GM19238 (cell line): ENCODE measurements at regions not wholly inside any gene's neighbourhood (a gene's known extent, or its start where the extent isn't known, plus 50 kb on each side); places are given as distances from the start of the nearest gene placed in this dataset.
"Not testable (repeated sequence)": the region's sequence is repeated elsewhere in the genome, so short reads cannot be mapped to it uniquely, and the experiment has no call there.

ENCODE experiments used
- DNase-seq: peaks from one replicate; pipeline ENCODE4 v3.0.0; 2011; ENCODE audit warnings: low spot score; ENCODE audit not compliant: insufficient read length

DNA sequence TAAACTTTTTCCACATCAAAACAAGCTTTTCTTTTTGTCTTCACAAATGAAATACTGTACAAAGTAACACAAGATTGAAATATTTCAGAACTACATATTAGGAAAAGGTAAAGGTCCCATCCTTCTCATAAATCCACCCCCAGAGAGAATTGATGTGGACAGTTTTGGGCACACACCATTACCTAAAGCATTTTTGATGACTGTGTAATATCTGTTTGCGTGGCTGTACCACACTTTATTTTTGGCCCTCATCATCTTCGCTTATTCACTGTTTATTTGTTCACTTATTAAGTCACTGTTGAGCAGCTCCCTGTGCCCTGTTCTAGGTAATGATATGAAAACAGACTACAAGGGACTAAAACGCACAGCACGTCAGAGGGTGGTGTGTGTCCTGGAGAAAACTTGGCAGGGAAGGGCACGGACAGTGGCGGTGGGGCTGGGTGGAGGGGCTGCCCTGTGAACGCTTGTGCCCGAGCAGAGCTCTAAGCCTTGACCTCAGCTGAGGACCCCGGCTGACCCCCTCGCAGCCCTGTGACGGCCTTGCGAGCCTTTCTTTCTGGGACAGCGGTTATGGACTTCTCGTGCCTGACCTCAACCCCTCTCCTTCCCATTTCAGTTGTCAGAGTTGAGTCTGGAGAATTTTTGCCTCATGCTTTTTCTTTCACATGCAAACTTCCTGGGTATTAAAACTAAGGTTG is 241.3 kb downstream of the EMX2 start:
- no peak for DNase-seq

DNA sequence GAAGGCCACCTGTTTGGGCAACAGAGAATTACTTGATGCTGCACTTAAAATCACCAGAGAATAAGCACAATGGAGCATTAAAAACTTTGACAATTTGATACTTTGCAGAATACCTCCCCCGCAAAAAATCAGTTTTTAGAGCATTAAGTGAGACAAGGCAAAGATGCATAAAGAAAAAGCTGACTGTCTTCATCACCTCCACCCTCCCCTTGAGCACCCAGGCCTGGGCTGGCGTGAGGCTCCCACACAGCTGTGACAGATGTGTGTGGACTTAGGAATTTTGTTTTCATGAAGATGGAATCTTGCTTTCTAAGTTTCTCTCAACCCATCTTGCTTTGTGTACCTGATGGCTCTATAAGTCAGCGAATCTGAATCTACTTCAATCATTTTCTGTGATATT is 242.2 kb downstream of the EMX2 start:
- no peak for DNase-seq

DNA sequence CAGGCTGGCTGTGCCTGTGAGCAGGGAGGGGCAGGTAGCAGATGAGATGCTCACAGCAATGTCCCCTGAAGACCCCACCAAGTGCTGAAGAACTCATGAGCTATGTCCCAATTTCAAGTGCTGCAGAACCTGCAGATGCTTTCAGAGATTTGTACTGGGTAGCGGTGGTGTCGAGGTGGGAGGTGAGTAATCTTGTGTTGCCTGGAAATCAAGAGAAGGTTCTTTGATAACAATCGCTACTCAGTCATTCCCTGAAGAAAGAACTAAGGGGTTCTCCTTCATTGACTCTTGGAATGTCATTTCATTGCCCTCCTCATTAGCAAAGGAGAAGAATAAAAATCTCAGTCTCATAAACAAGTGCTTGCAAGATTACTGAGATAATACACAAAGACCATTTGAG is 246.4 kb downstream of the EMX2 start:
- DNase-seq = no peak

DNA sequence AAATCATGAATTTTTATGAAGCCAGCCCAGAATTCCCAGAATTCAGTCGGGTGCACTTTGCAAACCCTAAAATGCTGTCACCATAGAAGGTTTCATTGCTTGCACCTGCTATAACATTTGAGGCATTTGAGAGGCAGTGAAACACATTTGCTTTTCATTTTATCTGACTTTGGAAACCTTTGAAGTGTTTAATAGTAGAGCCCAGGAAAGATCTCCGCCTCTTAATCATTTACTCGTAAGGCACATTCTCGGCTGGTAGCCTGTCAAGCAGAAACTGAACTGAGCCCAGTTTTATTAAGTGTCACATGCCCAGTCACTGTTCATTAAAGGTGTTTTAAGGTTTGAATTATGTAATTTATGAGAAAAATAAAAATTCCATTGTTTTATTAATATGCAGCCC is 247.6 kb downstream of the EMX2 start:
- DNase-seq = no peak

DNA sequence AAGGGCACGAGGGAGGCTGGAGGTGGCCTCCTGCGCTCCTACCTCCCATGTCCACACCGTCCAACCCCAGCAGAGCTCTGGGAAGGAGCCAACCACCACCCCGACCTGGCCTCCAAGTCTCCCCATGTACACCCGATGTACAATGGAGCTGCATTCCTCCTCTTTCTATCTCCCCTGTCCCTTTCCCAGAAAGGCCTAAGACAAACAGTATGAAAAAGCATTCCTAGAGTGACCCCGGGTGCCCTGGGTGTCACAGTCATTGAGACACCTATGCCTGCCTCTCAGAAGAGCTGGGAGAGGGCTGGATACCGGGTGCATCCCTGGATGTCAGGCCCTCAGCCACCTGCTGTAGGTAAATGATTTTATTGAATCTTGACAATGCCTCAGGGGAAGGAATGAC is 248.1 kb downstream of the EMX2 start:
- no peak for DNase-seq

DNA sequence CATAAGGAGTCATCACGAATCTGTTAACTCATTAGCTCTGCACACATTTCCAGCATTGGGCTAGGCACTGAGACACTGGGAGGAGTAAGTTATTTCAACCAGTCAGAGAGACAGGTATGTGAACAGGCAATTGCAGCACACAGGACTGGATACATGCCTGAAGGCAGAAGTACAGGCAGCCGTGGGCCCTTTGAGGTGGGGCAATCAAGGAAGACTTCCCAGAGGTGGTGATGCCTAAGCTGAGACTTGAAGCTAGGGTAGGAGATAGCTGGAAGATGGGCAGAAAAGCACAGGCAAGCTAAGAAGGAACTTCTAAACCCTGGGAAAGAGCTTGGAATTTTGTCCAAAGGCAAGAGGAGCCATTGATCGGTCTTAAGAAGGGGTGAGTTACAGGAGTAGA is 249.7 kb downstream of the EMX2 start:
- no peak for DNase-seq

DNA sequence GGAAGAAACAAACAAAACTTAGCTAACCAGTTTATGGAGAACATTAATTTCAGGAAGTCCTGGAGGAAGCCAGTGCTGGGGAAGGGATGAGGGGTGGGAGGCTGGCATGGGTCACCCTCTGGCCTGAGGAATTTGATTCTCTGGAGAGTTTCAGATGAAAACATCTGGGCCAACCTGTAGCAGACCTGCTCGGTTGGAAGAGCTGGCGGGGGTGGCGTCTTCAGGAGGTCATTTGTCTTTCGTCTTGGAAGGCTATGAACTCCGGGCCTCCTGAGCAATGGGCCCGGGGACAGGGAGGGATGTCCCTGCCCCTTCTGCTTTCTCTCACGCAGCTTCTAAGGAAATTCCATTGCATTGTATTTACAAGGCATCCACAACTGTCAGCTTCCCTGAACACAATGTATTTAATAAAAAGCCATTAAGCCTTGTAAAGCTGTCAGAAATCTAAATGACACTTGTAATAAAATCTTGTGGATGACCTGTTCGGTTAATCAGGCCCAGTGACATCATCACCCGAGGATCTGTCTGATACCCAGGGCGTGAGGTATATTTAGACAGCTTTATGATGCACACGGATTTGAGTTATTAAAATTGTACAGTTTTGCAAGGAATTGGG is 250.5 kb downstream of the RAB11FIP2 start:
- no peak for DNase-seq

DNA sequence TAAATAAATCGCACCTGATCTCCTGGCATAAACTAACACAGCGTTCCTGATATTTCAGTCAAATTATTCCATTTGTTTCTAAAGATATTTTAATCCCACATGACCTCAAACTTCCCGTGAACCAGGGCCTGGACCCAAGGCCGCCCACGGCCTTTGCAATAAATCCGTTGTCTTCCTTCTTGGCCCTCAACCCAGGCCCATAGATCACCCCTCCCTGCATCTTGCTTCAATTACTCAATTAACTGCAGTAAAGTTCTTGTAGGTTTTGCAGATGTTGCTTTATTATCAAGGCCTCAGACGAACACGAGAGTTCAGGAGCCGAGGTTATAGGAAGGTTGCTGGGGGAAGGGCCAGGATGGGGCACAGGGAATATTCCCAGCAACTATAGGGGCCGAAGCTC is 249.4 kb downstream of the RAB11FIP2 start:
- DNase-seq = no peak

DNA sequence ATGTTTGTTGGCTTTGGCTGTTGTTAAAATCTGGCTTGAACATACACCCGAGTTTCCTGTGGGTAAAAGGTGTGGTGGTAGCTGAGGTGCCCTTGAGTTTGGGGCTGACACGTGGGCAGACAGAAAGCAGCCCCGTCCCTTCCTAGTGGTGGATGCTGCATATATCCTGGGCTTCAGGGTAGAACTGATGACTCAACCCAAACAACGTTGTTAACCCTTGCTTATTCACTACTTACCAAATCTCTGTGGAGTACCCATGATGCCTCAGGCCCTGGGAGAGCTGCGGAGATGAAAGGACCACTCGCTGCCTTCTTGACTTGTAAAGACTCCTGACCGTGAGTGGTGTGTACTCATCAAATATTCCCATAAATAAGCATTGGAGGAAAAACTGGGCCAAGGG is 245.1 kb downstream of the RAB11FIP2 start:
- no peak for DNase-seq

DNA sequence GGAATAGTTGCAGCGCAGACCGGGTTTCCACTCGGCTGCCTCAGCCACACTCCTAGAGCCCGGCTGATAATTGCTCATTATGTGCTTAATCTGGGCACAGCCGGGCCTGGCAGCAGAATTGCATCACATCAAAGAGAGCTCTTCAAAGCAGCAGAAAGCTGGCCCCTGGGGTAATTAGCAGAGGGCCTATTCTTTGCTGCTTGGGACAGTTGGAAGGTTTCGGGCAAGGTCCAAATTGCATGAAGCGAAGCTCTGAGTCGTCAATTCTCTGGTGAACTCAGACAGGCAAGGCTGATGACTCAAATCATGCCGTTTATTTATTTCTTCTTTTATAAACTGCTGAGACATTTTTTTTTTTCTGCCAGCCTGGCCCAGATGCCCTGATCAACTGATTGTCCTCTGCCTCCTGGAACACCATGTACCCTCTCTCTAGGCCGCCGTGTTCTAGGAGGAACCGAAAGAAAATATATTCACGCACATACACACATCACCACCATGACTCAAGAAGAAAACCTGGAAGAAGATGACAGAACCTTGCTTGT is 242.2 kb downstream of the RAB11FIP2 start:
- DNase-seq = no peak

DNA sequence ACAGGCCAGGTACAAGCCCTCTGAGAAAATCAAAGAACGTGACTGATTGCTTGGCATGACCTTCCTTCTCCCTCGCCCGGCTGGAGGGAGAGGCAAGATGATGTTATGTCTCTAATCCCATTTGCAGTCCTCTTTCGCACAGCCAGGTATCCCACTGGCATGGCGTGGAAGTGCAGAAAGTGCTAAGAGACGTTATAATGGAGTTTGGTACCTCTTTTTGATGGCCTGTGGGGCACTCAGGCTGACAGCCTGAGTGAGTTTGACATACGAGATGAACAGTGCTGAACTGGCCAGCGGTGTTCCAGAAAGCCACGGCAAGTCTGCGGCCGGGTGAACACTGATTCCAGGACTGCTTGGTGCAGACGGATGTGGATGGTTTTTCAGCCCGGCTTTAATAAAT is 241.6 kb downstream of the RAB11FIP2 start:
- DNase-seq = no peak

DNA sequence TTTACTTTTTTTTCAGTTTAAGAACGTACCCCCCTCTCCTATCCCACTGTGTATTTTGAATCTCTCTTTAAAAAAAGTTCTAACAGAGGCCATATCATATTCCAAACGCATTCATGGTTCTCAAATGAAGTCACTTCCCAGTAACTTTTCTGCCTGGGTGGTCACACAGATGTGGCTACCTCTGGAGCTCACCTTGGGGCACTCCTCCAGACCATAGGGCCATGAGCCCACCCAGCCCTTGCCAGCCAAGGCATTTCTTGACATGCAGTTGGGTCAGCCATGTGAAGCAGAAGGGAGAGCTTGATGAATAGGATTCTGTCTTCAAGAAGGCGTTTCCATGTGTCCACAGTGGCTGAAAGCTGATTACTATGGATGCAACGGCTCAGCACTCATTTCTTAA is 239.3 kb downstream of the RAB11FIP2 start:
- no peak for DNase-seq

DNA sequence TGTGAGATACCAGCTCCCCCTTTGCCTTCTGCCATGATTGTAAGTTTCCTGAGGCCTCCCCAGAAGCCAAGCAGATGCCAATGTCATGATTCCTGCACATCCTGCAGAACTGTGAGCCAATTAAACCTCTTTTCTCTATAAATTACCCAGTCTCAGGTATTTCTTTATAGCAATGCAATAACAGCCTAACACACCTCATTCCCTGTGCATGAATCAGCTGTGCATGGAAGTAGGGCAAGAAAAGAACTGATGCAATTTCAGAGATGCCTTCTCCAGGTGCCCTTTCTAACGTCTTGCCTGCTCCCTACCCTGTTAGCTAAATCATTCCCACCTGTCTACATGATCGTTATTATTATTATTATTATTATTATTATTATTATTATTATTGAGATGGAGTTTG is 230.9 kb downstream of the RAB11FIP2 start:
- not testable (repeated sequence) for DNase-seq

DNA sequence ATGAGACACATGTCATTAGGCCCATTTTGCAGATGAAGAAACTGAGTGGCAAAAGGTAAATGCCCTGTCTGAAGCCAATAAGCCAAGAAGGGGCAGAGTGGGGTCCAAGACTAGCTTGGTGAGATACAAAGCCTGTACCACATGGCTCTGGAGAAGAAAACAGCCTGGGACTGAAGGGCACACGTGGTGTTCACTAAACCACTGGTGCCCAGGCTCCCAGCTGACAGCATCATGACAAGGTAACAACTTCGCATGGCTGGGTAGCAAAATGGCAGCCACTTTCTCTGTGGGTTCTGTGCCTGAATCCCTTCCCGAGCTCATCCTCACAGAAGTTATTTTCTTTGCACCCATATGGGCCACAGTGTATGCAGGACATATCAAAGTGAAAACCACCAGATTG is 229.6 kb downstream of the RAB11FIP2 start:
- DNase-seq = no peak

DNA sequence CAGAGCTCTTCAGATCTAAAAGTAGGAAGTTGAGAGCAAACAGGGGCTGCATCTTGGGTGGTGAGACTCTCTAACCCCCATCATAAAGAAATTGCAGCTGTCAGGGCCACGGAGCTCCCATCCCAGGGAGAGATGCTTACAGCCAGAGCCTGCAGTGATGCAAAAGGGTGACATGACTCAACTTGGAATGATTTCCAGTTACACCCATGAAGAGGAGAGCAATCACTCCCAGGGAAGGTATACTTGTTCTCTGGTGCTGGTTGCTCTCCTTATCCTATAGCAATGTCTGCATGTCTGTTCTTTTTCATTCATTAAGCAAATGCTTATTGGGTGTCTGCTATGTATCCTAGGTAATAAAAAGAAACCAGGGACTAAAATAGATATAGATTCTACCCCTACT is 228.0 kb downstream of the RAB11FIP2 start:
- no peak for DNase-seq

DNA sequence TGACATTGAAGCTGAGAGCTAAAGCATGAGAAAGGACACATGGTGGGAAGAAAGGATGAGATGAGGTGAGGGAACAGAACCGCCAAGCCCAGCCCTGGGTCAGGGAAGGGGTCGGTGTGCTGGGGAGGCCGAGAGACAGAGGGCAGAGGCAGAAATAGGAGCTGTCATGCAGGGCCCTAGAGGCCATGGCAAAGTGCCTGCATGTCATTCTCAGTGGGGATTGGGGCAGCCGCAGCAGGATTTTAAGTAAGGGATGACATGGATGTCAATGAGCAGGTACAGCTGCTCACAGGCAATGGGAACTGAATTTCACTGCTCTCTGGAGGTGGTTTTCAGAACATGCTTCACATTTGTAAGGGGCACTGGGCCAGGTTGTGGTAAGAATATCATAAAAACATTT is 227.4 kb downstream of the RAB11FIP2 start:
- DNase-seq = no peak

DNA sequence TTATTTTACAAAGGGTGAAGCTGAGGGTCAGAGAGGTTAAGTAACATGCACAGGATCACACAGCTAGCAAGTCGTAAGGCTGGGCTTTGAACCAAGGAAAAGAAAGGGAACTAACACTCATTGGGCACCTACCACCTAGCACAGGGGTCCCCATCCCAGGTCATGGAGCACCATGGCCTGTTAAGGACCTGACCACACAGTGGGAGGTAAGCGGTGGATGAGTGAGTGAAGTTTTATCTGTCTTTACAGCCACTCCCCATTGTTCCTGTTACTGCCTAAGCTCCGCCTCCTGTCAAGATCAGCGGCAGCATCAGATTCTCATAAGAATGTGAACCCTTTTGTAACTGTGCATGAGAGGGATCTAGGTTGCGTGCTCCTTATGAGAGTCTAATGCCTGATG is 222.8 kb downstream of the RAB11FIP2 start:
- DNase-seq = no peak

DNA sequence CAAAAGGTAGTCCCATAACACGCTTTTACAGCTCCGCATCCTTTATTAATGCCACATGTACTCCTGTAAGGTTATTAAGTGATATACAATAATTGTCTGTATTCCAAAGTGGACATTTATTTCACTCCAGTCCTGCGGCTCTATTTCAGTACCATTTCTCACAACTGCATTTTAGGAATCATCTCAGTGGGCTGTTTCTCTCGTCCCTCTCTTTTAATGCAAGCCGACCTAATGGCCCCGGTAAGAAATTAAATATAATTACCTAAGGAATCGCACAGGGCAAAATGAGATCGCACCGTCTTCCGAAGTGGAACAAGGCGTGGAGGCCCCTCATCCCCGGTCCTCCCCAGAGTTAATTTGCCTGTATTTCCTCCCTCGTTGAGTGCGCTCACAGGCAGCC is 216.5 kb downstream of the RAB11FIP2 start:
- no peak for DNase-seq

DNA sequence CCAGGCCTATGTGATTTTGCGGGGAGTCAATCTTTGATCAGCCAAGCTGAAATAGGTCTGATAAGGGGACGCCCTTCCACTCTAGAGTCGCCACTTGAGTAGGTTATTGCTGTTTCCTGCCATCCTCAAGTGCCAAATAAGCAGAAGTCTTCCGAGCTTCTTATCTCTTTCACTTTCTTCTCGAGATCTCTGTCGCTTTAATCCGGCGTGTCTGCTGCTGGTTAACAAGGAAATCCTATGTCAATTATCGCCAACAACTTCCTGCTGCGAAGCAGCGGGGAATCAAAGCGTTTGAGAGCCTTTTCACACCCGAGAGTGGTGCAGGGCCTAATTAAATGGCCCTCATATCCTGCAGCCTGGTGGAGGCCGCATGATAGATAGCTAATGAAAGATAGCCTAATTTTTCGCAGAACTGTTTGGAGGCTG is 215.9 kb downstream of the RAB11FIP2 start:
- DNase-seq = peak; percentile 7

DNA sequence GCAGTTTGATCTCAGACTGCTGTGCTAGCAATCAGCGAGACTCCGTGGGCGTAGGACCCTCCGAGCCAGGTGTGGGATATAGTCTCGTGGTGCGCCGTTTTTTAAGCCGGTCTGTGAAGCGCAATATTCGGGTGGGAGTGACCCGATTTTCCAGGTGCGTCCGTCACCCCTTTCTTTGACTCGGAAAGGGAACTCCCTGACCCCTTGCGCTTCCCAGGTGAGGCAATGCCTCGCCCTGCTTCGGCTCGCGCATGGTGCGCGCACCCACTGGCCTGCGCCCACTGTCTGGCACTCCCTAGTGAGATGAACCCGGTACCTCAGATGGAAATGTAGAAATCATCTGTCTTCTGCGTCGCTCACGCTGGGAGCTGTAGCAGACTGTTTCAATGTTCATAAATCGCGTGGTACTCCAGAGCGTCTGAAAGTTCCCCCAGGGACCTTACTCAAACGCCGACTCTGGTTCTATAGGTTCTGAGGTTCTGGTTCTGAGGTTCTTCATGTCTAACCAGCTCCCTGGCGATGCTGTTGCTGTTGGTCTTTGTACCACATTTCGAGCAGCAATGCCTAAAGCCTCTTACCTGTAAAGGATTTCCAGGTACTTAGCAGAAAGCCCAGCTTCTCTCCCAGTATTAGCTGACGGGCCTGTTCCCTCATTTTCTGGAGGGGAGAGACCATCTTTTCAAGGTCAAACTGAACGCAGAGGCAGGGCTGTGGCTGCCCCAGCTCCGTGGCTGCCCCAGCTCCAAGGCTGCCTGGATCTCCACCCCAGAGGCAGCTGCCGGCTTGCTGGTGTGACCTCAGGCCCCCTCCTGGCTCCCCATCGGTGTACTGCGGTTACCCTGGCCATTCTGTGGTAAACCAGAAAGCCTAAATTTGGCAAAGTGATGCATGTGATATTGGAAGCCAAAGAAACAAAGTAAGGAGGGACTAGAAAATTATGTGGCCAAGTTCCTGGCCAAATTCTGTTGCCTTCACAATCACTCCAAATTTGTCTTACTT is 207.9 kb downstream of the RAB11FIP2 start:
- DNase-seq = not testable (repeated sequence)

DNA sequence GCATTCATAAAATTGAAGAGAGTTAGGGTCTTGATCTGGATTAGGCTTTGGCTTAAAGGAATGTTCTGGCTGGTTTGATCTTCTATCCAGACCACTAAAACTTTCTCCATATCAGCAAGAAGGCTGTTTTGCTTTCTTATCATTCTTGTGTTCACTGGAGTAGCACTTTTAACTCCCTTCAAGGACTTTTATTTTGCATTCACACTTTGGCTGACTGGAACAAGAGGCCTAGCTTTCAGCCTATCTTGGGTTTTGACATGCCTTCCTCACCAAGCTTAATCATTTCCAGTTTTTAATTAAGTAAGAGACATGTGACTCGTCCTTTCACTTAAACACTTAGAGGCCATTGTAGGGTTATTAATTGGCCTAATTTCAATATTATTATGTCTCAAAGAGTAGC is 190.3 kb downstream of the RAB11FIP2 start:
- DNase-seq = not testable (repeated sequence)

DNA sequence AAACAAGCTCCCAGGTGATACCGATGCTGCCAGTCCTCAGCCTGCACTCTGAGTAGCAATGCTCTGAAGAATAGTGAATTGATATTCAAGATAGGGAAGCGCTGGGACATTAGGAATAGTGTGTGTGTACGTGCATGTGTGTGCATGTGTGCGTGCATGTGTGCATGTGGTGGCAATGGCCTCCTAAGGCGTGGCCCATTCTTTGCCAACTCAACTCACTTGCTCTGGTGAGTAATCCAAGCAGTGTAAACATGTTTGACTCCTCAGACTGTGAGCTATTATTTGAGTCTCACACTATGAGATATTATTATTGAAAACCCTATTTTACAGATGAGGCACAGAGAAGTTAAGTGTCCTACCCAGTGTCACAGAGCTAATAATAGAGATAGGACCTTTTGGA is 186.6 kb downstream of the RAB11FIP2 start:
- DNase-seq = no peak
